DOHH2 (cell line): ENCODE measurements at regions not wholly inside any gene's neighbourhood (a gene's known extent, or its start where the extent isn't known, plus 50 kb on each side); places are given as distances from the start of the nearest gene placed in this dataset.

Experiments
- CTCF ChIP-seq: fragments of 200-600 bp; sonication (generic); IDR thresholded peaks from one replicate; pipeline ENCODE4 v1.5.1; 2014; ENCODE audit warnings: antibody characterized with exemption, mild to moderate bottlenecking, low read depth, low read length; ENCODE audit not compliant: poor library complexity, severe bottlenecking
- EZH2phosphoT487 ChIP-seq: fragments of 200-600 bp; sonication (generic); IDR thresholded peaks from 2 replicates; pipeline ENCODE4 v1.6.1; 2017; ENCODE audit warnings: borderline replicate concordance, mild to moderate bottlenecking, antibody characterized with exemption, low read length, moderate library complexity, mixed read lengths

DNA sequence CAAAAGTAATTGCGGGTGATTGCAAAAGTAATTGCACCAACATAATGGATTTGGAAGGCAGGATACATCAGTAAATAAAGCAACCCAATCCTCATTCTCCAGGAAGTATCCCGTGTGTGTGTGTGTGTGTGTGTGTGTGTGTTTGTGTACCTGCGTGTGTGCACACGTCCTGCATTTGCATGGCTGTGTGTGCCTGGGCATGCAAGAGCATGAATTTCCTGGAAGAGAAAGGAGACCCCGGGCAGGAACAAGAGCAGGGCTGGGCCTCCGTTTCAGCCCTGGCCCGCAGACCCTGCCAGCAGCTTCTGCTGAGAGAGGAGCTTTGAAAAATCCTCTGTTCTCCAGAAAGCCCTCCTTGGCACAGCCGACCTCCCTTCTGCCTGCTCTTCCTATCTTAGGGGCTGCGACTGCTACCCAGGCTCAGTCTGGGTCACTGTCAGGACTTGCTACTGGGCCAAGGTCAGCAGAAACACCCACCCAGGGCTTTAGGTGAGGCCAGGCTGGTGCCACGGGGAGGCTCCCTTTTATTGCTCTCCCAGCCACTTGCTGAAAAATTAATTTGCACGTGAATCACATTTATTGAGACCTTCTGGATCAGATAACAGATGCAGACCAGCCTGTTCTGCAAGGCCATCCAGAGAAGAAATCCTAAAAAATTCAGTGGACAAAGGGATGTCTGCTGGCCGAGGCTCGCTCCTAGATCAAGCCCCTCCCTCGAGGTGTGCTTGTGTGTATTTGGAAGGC, 258.3 kb downstream of the ZNF536 start:
- TF ChIP-seq CTCF = no peak
- TF ChIP-seq EZH2phosphoT487 = no peak
